Myocyte (in vitro differentiated cells): ENCODE measurements at regions not wholly inside any gene's neighbourhood (a gene's known extent, or its start where the extent isn't known, plus 50 kb on each side); places are given as distances from the start of the nearest gene placed in this dataset.

Experiments
- DNase-seq: peaks from one replicate; pipeline ENCODE4 v3.0.0-alpha.2; 2012; ENCODE audit warnings: low read depth

DNA sequence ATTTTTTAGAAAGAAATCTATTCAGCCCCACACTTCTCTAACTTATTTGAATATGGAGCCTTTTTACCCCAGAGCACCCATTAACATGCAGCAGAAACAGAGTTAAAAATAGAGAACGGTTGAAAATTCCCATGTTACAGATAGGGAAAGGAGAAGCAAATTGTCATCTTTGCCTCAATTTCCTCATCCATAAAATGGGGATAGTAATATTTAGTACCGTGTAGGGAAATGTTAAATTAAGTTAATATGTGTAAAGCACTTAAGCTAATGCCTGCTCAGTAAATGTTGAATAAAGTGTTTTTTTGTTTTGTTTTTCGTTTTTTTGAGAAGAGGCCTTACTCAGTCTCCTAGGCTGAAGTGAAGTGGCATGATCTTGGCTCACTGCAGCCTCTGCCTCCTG, 50.3 kb downstream of the NAV1 start:
- no peak for DNase-seq

DNA sequence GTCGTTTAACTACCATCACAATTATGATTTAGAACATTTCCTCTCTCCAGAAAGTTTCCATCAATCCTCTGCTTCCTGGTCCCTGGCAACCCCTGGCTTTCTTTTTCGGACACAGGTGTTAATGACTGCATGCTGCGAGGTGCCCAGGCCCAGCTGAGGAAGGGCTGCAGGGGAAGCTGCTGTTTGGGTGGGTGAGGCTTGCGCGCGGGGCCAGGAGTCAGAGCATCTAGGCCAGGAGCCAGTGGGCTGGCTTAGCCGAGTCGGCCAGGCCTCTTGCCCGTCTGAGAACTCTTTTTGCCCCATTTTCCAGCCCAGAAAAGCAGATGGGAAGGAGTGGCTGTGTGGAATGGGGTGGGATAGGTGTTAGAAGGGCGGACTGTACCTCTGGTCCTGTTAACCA, 51.5 kb downstream of the NAV1 start:
- no peak for DNase-seq

DNA sequence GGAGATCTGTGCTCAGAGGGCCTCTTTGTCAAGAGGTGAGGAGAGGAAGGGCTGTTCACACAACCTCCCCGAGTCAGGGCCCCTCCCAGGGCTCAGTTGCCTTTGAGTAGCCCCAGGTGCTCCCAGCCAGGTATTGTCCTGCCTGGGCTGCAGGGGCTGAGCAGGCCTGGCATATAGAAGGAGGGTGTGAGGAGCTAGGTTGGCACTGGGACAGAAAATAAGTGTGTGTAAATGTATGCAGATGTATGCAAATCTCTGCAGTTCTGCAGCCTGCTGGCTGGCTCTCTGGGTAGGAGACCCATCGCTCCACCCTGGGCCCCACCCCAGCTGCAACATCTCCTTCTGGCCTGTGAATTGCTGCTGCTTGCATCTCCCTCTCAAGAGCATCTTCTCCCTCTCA, 52.4 kb downstream of the NAV1 start:
- no peak for DNase-seq

DNA sequence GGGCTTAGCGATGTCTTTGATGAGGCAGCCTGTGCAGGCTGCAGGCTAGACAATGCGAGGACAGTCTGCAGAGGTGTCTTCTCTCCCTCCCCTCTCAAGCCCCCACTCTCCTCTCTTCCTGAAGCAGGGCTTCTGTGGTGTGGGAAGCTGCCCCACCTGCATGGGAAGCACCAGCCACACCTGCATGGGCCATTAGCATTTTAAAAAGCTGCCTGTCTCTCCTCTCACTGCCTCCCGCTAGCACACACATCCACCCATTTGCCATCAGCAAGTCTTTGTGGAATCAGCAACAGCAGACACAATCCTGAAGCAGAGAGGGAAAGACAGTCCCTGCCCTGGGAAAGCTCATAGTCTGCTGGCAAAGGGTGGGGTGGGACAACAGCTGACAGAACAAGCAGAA, 53.1 kb downstream of the NAV1 start:
- DNase-seq = no peak

DNA sequence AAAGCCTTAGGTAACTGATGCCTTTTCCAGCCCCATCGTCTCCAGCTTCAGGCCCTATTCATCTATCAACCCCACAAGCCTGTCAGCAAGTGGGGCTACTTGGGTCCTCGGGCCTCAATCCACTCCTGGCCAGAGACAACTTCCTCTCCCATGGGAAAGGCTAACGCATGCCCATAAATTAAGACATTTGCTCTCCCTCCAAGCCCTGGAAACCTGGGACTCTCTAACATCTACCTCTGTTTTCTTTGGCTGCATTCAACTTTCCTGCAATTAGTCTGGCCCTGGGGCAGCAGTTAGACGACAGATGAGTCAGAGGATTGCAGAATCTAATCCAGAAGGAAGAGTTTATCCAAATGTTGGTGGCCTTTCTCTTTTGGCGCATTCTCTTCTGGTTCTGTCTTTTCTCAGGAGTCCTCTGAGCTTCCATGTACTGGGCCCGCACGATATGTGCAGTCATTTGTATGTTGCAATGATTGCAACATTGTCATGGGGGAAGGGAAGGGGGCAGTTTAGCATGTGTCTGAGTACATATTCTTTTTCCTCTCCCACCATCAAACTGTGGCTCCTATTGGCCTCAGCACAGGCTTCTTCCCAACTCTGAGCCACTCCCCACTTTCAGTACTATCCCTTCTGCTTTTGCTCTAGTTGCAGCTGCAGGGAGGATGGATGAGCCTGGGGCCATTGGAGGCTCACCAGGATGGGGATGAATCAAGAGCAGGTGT, 54.4 kb downstream of the NAV1 start:
- DNase-seq = peak; percentile 57

DNA sequence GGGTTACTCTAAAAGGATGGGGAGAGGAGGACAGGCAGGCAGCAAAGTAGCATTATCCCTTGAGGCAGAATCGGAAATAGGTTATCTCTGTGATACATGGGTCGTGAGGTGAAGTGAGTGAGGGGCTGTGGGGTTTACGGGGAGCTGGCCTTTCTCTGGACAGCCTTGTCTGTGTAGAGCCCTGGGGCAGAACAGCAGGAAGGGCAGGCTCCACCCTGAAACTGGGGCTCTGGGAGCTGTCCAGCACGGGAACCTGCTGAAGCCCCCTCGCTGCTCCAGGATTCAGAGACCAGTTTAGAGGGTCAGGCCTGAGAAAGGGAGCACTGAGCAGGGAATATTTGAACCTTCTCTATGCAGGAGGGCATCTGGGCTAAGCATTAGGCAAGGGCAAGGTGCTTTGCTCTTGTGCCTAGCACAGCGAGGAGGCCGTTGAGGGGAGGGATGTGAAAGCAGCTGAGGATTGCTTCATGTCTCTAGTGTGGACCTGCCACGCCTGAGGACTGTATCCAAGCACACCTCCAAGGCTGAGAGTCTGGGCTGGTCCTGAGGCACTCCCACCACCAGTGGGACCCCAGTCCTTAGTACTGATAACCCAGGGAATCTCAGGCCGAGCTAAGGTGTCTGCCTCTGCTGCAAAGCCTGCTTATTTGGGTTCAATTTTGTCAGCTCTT, 55.8 kb downstream of the NAV1 start:
- peak; percentile 45 for DNase-seq

DNA sequence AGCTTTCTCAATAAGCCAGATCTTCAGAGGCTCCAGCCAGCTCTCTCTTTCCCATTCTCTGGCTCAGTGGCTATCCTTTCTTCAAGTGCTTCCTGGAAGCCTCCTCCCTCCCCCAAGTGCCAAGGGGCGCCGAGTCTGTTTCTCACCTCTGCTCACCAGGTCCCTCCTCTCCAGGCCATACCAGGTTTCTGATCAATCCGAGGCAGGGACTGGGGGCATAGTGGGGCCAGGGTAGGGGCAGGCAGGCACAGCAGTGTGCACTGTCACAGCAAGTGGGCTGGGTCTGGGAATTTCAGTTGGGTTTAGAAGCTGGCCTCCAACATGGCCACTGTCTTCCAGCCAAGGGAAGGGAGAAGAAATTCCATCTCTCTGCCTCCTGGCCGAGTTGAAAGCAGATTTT, 56.5 kb downstream of the NAV1 start:
- no peak for DNase-seq

DNA sequence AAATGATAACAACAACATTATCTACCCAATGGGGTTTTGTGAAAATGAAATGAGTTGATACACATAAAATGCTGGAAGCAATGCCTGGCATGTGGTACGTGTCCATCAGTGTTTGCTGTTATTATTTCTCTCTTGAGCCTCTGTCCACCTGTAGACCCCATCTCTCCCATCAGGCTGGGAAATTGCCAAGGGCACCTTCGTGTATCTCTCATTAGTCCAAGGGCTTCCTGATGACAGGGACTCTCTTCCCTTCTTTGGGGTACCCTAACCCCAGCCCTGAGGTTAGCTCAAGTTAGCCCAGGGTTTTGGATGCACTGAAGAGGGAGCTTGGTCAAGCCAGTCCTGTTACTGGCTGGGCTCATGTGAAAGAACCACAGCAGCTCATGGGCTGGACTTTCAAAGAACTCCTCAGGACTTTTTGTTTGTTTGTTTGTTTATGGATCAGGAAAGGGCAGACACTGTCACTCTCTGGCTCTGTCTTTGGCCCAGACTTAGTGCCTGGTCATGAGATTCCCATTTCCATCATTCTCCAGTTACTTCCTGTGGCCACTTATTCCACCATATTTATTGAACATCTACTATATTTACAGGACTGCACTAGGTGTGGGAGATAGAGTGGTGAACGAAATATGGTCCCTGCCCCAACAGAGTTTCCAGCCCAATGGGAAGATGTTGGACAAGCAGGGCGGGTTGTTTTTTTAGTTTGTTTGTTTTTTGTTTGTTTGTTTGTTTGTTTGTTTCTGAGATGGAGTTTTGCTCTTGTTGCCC, 57.4 kb downstream of the NAV1 start:
- DNase-seq = no peak

DNA sequence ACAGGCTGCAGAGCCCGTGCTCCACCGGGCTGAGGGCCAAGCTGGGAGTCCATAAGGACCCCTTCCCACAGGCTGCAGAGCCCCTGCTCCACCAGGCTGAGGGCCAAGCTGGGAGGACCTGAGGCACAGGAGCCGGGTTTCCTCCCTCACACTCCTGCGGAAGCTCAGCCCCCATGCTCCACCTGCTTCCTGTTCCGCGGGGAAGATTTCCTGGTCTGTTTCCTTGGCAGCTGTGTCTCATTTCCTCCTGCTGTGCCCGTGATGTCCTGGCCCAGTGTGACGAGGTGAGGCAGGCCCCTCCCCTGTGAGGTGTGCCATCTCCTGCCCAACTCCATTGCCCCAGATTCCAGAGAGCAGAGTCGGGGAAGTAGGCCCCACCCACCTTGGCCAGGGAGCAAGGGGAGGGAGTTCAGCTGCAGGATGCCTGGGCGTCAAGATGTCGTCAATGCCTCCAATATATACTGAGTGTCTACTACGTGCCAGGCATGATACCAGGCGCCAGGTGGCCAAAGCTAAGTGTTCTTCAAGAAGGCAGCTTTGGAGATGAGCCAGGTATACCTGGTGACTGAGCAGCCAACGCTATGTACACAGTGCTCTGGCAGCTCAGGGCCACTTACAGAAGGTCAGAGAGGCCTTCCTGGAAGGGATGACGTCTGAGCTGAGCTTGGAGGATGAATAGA, 58.8 kb downstream of the NAV1 start:
- DNase-seq = no peak

DNA sequence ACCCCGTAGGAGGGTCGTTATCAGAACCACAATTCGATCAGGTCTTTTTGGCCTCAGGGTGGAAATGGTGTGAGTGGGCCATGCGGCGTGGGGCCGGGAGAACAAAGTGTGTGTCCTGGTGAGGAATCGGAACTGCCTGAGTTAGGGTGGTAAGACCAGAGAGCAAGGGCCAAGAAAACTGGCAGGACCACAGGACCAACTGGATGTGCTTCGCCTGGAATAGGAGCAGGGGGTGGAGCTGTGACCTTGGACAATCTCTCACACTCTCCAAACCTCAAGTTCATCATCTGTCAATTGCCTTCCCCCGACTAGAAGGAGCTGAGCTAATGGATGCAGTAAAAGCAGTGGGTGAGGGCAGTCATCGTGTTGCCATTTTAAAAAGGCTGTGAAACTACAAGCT, 59.5 kb downstream of the NAV1 start:
- DNase-seq = peak; percentile 77

DNA sequence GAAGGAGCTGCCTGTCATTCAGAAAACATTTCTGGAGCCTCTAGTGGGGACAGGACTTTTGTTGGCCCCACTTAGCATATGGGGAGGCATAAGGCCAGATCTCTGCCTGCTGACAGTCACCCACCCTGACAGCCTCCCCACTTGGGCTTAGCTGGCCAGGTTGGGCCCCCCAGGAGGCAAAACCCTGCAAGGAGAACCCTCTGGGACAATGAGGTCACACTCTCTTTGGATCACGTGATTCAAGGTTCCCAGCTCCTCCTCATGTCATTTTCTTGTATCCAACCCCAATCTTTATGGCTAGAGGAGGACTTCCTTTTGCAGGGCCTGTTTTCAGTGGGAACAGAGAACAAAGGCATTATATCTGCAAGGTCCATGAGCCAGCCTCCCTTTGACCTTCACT, 60.0 kb downstream of the NAV1 start:
- no peak for DNase-seq

DNA sequence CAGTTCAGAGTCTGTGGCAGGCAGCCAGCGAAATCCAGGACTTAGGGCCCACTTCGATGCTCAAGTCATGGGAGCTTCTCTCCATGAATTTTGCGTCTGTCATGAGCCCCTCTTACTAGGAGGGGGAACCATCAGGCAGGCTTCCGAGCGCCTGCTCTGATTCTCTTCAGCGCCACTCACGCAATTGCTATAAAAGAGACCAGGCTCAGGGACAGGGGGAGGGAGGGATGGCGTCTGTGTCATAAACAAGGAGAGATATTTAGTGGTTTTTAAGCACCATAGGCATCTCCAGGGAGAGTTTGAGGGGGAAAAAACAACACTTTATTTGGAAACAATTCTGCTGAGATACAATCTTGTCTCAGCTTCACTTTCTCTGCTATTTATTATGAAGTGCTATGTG, 60.6 kb downstream of the NAV1 start:
- no peak for DNase-seq

DNA sequence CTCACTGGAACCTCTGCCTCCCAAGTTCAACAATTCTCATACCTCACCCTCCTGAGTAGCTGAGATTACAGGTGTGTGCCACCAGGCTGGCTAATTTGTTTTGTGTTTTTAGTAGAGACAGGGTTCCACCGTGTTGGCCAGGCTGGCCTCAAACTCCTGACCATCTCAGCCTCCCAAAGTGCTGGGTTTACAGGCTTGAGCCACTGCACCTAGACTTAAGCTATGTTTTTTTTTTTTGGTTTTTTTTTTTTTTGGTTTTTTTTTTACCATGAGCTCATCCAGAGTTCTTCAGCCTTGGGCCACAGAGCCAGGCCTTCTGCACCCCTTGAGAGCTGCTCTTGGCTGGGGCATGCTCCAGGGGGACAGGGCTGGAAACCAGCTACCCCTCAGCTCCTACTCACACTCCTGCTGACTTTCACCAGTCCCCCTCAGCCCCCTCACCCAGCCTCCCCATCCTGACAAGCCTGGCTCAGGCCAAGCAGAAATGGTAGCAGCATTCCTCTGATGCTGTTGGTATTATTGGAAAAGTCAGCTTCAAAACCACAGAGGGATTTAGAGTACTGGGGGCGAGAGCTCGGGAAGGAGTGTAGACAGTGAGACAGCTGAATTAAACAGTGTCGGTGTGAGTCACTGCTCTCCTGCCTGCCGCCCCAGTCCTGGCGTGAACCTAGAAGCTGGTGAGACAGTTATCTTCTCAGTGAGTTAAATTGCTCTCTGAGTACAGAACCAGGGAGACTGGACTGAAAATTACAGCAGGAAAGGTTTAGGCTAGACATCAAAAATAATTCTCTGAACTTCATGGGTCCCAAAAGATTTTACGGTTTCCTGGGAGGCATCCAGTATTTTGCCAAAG, 63.7 kb downstream of the NAV1 start:
- peak; percentile 95 for DNase-seq

DNA sequence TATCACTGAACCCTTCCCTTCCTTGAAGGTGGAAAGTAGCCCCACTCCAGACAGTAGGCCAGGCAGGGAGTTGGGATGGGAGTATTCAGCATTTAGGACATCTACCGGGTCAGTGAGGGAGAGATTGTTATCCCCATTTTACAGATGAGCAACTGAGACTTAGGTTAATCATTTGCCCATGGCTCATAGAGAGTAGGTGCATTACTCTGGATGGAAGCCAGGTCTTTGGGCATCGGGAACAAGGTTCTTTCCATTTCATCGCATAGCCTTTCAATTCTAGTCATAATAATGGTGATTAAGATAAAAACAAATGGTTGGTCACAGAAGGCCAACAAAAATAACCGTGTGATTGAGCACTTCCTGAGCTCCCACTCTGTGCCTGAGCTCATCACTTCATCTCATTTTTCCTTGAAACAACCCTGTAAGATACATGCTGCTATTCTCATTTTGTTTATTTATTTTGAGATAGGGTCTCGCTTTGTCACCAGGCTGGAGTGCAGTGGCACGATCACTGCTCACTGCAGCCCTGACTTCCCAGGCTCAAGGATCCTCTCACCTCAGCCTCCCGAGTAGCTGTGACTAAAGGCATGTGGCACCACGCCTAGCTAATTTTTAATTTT, 64.8 kb downstream of the NAV1 start:
- no peak for DNase-seq

DNA sequence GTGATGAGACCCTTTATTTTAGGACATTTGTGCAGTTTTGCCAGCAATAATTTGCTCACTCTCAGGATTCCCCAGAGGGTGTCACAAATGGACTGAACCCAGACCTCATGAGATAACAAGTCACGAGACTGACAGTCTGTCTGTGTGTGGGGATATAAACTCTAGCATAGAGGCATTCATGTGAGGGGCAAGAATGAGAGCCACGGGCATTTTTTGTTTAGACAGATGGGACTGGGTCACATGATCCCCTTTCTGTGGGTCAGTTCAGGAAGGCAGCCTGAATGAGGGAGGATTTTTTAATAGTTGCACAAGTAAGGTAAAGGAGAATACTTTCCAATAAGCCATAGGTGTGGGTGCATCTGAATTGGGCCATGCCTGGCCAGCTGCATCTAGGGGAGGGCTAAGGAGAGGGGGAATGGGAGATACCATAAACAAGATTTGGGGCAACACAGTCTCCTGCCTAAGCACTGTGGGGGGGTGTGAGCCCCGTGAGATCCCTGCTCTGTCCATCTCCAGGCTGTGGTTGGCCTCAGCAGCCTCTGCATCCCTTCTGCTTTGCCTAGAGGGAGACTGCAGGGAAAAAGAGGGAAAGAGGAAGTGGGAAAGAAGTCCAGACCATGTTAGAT, 66.6 kb downstream of the NAV1 start:
- DNase-seq = no peak

DNA sequence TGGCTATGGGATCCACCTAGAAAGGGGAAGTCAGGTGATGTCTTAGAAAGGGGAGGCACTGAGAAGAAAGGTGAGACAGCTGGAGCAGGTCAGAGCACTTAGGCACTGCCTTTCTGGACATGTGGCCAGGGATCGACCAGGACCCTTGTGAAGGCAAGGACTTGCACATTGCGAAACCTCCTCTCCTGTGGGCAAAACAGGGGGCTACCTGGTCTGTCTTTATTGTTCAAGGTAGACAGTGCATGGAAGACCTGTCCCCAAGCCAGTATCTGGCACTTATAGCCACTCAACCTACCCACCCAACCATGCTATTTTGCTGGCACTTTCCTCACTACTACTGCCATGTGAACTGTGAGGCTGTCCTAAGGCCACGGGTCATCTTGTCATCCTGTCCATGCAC, 67.2 kb downstream of the NAV1 start:
- no peak for DNase-seq

DNA sequence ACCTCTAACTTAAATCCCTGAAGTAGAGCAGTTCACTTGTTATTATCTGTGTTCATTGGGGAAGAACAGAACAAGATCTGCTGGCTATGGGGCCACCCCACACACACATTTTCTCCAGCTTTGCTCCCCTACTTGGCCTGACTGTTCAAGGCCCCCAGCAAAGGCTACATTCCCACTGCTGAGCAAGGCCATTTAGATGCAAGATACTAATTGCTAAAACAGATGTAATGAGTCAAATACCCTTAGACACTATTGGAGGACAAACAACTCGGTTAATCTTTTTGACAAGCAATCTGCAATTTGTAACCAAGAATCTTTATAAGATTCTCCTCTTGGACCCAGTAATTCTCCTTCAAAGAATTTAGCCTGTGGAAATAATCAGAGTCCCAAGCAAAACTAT, 67.7 kb downstream of the NAV1 start:
- DNase-seq = no peak

DNA sequence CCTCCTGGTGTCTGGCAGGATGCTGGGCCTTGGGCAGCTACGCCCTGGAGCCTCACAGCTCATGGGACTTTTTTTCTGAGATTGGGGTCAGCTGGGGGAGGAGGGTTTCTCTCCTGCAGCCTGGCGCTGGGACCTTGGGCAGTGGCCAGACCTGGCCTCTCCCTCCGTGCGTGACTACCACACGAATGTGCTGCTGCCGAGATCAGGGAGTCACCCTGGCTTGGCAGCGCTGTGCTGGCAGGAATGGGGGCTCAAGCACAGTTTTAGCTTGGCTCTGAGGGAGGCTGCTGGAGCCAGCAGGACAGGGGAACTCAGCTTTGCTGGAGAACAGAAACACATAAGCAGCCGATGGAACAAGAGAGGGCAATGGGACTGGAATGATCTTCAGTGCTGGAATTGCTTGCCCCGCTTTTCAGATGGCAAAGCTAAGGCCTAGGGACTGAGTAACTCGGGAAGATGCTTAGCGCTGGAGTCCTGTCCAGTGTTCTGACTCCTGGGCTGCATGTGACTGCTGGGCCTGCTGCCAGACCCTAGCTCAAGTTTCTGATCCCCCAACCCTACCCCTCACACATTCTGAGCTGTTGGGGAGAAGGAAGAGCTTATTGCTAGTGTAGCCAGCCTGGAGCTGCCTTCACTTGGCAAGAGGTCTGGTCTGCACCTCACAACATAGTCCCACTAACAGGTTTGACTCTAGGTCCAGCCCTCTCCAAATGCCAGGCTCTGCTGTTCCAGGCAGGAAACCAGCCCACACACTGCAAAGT, 69.9 kb downstream of the NAV1 start:
- DNase-seq = peak; percentile 52

DNA sequence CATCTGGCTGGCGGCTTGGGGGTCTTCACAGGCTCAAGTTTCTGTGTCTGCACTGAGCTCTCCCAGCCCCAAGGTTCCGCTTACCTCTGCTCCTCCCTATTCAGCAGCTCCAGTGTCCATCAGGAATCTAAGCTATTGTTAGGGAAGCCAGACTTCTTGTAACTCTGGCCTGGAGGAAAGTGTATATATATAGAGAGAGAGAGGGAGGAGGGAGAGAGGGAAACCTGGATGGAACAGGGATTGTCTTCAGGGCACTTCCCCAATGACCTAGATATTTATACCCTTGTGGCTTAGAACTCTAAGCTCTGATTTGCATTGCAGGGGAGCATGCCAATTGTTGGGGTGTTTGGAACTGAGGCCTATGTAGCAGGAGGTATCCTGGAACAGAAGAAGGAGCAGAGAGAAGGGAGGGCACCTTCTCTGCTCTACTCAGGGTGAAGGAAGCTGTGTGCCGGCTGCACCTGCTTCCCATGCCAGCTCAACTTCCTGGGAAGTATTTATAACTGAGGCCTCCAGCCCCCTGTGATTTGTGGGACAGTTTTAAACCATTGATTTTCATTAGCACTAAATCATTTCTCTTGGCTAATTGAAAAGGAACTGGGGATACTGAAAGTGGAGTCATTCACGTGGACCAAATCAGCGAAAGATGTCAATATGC, 70.9 kb downstream of the NAV1 start:
- no peak for DNase-seq
